ENCODE measurements at regions not wholly inside any gene's neighbourhood (a gene's known extent, or its start where the extent isn't known, plus 50 kb on each side); places are given as distances from the start of the nearest gene placed in this dataset.
A peak's percentile ranks its signal among the peaks of the same experiment; 100 is the strongest.

DNA sequence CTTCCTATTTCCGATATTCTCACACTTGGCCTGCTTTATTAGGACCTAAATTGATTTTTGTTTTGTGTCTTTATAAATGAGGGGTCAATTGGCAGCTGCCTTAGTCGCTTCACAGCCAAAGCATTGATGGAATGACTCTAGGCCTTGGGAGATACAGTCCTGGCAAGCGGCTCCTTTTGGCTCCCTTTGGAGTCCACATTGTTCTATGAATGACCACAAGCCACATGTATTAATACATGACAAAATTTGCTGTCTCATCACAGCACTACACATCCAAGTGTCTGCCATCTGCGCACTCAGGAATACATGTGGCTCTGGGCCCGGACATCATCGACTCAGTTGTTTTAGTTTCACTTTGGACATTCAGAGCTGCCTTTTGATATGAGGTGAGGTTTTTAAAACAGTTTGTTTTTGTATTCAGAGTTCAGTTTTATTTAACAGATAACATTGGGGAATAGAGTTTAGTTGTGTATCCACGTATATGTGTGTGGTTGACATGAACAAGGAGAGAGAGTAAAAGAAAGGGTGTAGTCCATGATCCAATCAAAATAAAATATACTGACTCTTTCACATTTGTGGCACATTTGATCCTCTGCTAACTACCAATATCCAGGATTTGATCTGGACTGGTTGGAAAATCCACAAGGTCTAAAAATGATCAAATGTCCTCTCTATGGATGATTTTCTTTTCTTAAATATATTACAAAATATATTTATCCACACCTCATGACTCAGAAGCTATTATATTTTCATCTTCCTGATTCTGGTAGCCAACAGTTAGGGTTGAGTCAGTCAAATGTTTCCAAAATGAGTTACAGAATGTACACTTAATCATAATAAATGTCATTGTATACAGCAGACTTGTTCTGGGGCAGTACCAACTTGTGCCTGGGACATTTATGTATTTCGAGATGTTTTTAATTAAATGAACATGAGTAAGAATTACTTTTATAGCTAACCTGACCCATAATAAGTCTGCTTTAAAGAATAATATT is 114.0 kb upstream of the MTAP start:
- H3K27ac Mint-ChIP-seq (ENCODE audit: unreplicated experiment), result peak overlapping the region; percentile 85
- DNase-seq (ENCODE audit: extremely low spot score, unreplicated experiment), result no peak
- peak overlapping the region; percentile 12 for H3K4me3 Mint-ChIP-seq (ENCODE audit: unreplicated experiment)
- H3K4me1 Mint-ChIP-seq (ENCODE audit: unreplicated experiment), result peaks cover 24% of the 10 kb centered on the region
- H3K9me3 Mint-ChIP-seq (ENCODE audit: unreplicated experiment), result no peaks in the 10 kb centered on the region
- H3K27me3 Mint-ChIP-seq (ENCODE audit: unreplicated experiment), result no peaks in the 10 kb centered on the region
- H3K36me3 Mint-ChIP-seq (ENCODE audit: unreplicated experiment), result no peaks in the 10 kb centered on the region
- TF ChIP-seq, protein P1, sequence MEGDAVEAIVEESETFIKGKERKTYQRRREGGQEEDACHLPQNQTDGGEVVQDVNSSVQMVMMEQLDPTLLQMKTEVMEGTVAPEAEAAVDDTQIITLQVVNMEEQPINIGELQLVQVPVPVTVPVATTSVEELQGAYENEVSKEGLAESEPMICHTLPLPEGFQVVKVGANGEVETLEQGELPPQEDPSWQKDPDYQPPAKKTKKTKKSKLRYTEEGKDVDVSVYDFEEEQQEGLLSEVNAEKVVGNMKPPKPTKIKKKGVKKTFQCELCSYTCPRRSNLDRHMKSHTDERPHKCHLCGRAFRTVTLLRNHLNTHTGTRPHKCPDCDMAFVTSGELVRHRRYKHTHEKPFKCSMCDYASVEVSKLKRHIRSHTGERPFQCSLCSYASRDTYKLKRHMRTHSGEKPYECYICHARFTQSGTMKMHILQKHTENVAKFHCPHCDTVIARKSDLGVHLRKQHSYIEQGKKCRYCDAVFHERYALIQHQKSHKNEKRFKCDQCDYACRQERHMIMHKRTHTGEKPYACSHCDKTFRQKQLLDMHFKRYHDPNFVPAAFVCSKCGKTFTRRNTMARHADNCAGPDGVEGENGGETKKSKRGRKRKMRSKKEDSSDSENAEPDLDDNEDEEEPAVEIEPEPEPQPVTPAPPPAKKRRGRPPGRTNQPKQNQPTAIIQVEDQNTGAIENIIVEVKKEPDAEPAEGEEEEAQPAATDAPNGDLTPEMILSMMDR (IDR thresholded peaks at IDR 0.05), result no peak

DNA sequence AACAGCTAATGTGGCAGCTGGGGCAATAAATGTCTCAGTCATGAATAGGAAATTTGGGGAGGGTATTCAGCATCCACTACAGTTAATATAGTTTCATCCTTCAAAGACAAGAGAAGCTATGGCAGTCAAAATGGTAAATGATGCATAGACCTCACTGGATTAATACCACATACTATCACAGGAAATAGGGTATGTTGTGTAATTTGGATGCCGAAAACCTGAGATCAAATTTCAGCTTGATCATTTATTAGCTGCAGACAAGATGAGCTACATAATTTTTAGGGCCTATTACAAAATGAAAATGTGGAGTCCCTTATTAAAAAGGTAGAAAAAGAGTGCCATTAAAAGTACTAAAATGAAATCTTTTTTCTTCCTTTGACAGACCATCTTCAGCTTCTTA is 112.6 kb upstream of the MTAP start:
- H3K27me3 Mint-ChIP-seq (ENCODE audit: unreplicated experiment), result no peaks in the 10 kb centered on the region

DNA sequence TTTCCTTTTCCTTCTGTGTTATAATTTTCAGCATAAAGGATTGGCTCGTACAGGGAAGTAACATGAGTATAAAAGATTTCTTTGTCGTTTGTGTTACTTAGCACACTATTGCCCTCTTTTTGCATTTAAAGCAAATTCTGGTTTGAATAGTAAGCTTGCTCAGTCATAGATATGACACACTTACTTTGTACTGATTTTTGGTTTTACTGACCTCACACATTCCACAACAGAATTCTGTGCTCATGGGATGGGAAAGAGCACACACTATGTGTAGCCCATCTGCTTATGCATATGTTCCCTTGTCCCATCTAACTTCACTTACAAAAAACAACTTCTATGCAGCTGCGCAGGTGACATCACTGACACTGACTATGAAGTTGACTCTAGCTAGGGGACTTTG is 111.9 kb upstream of the MTAP start:
- Mint-ChIP-seq H3K27me3 (ENCODE audit: unreplicated experiment) (no peaks in the 10 kb centered on the region), H3K36me3 (ENCODE audit: unreplicated experiment) (no peaks in the 10 kb centered on the region), H3K27ac (ENCODE audit: unreplicated experiment) (no peak overlapping the region), H3K9me3 (ENCODE audit: unreplicated experiment) (no peaks in the 10 kb centered on the region), H3K4me3 (ENCODE audit: unreplicated experiment) (no peak overlapping the region), H3K4me1 (ENCODE audit: unreplicated experiment) (peaks cover 22% of the 10 kb centered on the region)
- no peak for DNase-seq (ENCODE audit: extremely low spot score, unreplicated experiment)
- TF ChIP-seq, protein P1 (IDR thresholded peaks at IDR 0.05), result no peak

More for the DNA sequence above, 112.6 kb upstream of the MTAP start:
- TF ChIP-seq, protein P1 (IDR thresholded peaks at IDR 0.05), result no peak
- no peaks in the 10 kb centered on the region for H3K36me3 Mint-ChIP-seq (ENCODE audit: unreplicated experiment)
- no peaks in the 10 kb centered on the region for H3K9me3 Mint-ChIP-seq (ENCODE audit: unreplicated experiment)
- no peak overlapping the region for H3K4me3 Mint-ChIP-seq (ENCODE audit: unreplicated experiment)
- no peak overlapping the region for H3K27ac Mint-ChIP-seq (ENCODE audit: unreplicated experiment)
- no peak for DNase-seq (ENCODE audit: extremely low spot score, unreplicated experiment)
- peaks cover 24% of the 10 kb centered on the region for H3K4me1 Mint-ChIP-seq (ENCODE audit: unreplicated experiment)

DNA sequence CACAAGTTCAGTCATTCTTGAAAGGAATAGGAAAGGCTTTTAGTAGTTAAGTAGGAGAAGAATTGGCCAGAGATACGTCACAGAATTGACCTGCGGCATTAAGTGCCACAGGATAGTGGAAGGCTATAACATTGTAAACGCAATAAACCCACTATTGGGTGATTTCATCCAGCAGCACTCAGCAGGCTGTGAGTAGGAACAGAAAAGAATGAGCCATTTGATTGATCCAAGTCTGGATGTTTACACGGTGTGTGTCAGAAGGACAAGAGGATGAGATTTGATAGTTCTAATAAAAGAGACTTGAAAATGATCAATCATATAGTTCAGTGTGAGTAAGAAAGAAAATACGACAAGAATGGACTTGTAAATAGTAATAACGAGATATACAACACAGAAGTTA is 110.0 kb upstream of the MTAP start:
- DNase-seq (ENCODE audit: extremely low spot score, unreplicated experiment), result no peak
- H3K36me3 Mint-ChIP-seq (ENCODE audit: unreplicated experiment), result no peaks in the 10 kb centered on the region
- no peaks in the 10 kb centered on the region for H3K9me3 Mint-ChIP-seq (ENCODE audit: unreplicated experiment)
- no peaks in the 10 kb centered on the region for H3K27me3 Mint-ChIP-seq (ENCODE audit: unreplicated experiment)
- H3K4me1 Mint-ChIP-seq (ENCODE audit: unreplicated experiment), result peaks cover 16% of the 10 kb centered on the region
- H3K4me3 Mint-ChIP-seq (ENCODE audit: unreplicated experiment), result no peak overlapping the region
- H3K27ac Mint-ChIP-seq (ENCODE audit: unreplicated experiment), result no peak overlapping the region
- TF ChIP-seq, protein P1 (IDR thresholded peaks at IDR 0.05), result no peak

DNA sequence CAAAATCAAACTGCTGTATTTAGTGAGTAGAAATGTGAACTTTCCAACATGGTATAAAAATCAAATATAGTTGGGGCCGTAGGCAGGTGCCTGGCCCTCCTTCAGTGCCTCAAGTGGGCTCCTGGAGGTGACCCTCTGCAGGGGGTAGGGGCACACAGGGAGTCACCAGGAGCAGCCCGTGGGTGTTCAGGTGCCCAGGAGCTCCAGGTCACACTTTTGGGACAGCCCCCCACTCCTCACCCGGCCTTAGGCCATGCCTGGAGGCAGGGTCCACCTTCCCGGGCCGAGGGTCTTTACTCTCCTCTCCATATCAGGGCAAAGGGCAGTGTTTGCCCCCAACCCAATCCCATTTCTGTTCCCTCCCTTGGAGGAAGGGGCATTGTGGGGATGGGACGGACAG is 108.0 kb upstream of the MTAP start:
- no peak overlapping the region for H3K27ac Mint-ChIP-seq (ENCODE audit: unreplicated experiment)
- H3K36me3 Mint-ChIP-seq (ENCODE audit: unreplicated experiment), result no peaks in the 10 kb centered on the region
- peaks cover 3% of the 10 kb centered on the region for H3K4me1 Mint-ChIP-seq (ENCODE audit: unreplicated experiment)
- no peak for DNase-seq (ENCODE audit: extremely low spot score, unreplicated experiment)
- no peaks in the 10 kb centered on the region for H3K9me3 Mint-ChIP-seq (ENCODE audit: unreplicated experiment)
- H3K4me3 Mint-ChIP-seq (ENCODE audit: unreplicated experiment), result no peak overlapping the region
- H3K27me3 Mint-ChIP-seq (ENCODE audit: unreplicated experiment), result peaks cover 4% of the 10 kb centered on the region
- TF ChIP-seq, protein P1 (IDR thresholded peaks at IDR 0.05), result no peak
